Hematopoietic multipotent progenitor cell treated with erythropoietin and hydrocortisone succinate and interleukin-3 and kit ligand, for 15 days (in vitro differentiated cells): ENCODE measurements at regions not wholly inside any gene's neighbourhood (a gene's known extent, or its start where the extent isn't known, plus 50 kb on each side); places are given as distances from the start of the nearest gene placed in this dataset.
"Not testable (repeated sequence)": the region's sequence is repeated elsewhere in the genome, so short reads cannot be mapped to it uniquely, and the experiment has no call there.

ENCODE experiments used
- DNase-seq: peaks from one replicate; pipeline ENCODE4 v3.0.0-alpha.2; 2015; ENCODE audit warnings: low spot score

DNA sequence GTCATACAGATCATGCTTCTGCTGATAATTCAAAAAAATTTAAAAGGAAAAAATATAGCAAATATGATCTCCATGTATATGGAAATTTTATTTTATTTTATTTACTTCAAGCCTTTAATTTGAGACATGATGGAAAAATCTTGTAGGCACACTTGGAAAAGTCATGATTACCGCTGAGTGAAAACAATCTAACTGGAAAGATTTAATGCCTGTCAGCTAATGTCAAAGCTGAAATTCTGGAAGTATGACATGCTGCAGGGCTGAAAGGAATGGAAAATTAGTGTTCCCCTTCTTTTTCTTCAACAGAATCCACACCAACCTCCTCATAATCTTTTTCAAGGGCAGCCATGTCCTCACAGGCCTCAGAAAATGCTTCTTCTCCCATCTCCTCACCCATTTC, 58.2 kb downstream of the RPRM start:
- no peak for DNase-seq

DNA sequence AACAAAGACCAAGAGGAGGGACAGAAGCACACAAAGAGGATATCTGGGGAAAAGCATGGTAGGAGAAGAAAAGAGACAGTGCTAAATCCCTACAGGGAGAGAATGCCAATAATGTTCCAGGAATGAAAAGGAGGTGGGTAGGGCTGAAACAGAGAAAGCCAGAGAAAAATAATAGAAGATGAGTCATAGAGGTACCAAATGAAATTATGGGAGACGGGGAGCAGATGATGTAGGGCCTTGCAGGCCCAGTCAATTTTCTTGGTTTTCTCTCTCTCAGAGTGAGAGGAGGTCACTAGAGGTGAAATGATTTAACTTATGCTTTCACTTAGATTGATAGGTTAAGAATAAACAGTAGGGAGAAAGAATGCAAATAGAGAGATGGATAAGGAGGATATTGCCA, 61.5 kb downstream of the RPRM start:
- DNase-seq = no peak

DNA sequence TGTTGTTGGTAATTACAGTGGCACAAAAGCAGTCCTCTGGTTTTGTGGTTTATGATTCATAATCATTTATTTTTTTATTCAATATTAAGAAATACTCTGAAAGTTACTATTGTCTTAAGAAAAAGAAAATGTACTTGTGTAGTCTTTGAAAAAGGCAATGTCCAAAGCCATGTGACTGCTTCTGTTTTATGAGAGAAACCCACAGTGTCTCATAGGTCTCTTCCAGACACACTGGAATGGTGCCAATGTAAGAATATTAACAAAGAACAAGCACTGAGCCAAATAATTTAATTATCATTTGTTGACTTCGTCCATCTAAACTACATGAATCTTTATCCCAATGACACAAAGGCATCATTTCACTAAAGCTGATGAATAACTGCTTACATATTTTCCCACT, 62.5 kb downstream of the RPRM start:
- no peak for DNase-seq

DNA sequence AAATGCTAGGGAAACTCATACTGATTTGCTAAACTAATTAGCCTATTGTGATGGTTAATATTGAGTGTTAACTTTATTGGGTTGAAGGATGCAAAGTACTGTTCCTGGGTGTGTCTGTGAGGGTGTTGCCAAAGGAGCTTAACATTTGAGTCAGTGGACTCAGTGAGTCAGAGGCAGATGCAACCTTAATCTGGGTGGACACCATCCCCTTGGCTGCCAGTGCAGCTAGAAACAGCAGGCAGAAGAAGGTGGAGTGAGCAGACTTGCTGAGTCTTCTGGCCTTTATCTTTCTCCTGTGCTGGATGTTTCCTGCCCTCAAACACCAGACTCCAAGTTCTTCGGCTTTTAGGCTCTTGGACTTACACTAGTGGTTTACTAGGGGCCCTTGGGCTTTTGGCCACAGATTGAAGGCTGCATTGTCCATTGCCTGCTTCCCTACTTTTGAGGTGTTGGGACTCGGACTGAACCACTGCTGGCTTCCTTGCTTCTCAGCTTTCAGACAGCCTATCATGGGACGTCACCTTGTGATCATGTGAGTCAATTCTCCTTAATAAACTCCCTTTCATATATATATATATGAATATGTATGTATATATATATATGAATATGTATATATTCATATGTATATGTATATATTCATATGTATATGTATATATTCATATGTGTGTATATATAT, 69.7 kb downstream of the RPRM start:
- no peak for DNase-seq

- no peak for DNase-seq
Measured at GRCh38 chr2:153405196-153405595, 73.4 kb downstream of the RPRM start.

DNA sequence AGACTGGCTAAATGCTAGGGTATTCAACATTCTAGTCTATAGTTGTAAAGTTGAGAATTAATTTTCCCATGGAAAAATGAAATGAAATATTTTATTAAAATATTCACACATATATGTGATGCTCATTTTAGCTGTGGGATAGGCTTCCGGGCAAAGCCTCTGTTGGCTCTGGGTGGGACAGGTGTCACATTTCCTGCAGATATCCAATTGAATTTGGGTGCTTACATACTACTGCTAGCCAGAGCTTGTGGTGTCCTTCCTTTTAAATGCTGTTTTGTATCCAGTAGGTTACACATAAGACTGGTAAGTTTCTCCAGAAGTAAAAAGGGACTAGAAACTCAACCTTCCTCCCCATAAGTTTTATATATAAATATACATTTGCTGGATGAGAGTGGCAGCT, 73.8 kb downstream of the RPRM start:
- no peak for DNase-seq

GRCh38 chr2:153403940-153404339, 74.6 kb downstream of the RPRM start:
- DNase-seq = no peak

GRCh38 chr2:153403352-153403751, 75.2 kb downstream of the RPRM start:
- DNase-seq = not testable (repeated sequence)

GRCh38 chr2:153394686-153395085, 83.9 kb downstream of the RPRM start:
- no peak for DNase-seq

DNA sequence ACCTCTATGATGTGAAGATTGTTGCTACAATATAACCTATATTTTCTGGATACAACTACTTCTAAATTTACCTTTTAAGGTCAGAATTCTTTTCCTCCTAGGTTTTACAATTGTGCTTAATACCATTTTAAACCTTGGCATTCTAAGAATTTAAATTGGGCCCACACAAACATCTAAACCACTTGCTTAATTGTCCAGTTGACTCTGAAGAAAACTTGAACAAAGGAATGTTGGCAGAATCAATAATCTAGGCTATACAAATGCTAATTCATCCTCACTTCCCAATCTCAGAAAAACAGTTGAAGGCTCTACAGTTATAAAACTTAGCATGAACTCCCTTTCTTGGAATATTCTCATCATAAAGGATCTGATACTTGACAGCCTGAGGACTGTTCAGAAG, 84.3 kb downstream of the RPRM start:
- DNase-seq = no peak

- no peak for DNase-seq
Measured at GRCh38 chr2:153393518-153393917, 85.0 kb downstream of the RPRM start.

DNA sequence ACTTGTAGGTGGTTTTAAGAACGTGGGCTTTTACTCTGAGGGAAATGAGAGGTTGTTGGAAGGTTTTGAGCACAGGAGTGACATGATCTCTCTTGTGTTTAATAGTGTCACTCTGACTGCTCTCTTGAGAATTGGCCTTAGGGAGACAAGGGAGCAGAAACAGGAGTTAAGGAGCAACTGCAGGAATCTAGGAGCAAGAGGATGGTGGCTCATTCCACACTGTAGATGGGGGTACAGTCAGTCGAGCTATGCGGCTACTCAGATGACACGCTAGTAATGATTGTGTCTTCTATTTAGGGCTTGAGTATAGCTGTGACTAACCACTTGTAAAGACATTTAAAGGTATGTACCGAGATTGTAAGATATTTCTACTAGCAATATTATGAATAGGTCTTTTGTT, 87.4 kb downstream of the RPRM start:
- no peak for DNase-seq

- DNase-seq = no peak
Measured at GRCh38 chr2:153388246-153388645, 90.3 kb downstream of the RPRM start.

DNA sequence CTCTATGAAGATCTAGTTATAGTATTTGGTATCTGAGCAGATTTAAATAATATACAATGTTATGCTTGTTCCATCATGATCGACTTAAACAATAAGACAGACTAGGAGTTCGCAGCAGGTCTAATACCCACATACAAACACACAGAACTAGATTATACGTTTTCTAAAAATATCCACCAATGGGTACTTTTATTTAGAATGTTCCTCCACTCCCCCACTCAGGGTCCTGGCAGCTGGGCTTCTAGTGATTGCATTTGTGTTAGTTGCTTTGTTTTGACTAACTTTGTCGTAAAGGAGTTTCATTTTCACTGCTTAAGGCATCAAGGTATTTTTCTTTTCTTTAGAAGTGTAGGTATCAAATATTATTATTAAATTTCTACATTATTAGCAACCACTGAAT, 91.4 kb downstream of the RPRM start:
- DNase-seq = no peak

GRCh38 chr2:153386481-153386897, 92.1 kb downstream of the RPRM start:
- DNase-seq = no peak

DNA sequence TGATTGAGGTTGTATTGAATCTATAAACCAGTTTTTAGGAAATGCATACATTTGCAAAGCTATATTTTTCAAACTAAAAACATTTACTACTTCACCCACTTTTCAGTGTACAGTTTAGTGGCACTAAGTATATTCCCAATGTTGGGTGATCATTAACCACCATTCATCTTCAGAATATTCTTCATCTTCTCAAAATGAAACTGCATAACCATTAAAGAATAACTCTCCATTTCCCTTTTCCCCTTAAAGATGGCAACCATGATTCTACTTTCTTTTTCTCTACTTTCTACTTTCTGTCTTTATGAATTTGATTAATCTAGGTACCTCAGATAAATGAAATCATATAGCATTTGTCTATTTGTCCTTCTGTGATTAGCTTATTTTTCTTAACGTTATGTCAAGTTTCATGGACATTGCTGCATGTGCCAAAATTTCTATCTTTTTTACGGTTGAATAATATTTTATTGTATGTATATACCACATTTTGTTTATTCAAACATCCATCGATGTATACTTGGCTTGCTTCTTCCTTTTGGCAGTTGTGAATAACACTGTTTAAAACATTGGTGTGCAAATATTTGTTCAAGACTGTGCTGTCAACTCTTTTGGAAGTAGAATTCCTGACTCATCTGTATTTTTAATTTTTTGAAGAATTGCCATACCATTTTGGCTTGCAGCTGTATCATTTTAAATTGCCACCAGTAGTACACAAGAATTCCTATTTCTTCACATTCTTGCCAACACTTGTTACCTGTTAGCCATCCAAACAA, 104.9 kb downstream of the RPRM start:
- DNase-seq = no peak

GRCh38 chr2:153360239-153360638, 118.3 kb downstream of the RPRM start:
- no peak for DNase-seq

DNA sequence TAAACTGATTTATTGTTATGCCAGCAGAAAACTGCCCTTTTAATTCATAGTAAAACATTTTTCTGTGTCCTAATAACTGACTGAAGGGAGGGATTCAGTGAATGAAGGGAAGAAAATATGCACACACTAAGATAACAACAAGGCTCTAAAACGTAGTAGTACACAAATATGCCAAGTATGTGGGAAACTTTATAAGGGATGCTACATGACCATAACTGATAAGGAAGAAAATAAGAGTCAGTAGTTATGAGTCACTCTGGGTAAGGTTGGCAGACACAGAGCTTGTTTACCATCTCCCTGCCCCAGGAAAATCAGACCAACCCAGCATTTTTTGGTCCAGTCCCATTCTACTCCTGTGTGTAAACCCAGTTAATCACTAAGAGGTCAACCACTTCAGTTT, 124.2 kb downstream of the RPRM start:
- no peak for DNase-seq

DNA sequence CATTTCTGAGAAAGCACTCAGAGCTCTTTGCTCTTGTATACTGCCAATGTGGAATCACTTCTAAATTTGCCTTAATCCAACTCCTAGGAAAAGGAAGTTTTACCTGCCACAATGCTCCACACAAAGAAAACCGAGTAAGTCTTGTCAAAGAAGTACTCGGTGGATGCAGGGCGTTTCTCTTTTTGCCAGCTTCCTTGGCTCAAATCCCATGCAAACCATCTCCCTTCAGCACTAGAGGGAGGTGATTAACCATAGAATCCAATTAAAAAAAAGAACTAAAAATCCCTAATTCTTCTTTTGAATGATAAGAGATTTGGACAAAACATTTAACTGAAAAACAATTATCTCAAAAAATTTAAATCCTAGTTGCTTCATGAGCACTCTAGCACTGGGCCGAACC, 129.0 kb downstream of the RPRM start:
- DNase-seq = no peak

DNA sequence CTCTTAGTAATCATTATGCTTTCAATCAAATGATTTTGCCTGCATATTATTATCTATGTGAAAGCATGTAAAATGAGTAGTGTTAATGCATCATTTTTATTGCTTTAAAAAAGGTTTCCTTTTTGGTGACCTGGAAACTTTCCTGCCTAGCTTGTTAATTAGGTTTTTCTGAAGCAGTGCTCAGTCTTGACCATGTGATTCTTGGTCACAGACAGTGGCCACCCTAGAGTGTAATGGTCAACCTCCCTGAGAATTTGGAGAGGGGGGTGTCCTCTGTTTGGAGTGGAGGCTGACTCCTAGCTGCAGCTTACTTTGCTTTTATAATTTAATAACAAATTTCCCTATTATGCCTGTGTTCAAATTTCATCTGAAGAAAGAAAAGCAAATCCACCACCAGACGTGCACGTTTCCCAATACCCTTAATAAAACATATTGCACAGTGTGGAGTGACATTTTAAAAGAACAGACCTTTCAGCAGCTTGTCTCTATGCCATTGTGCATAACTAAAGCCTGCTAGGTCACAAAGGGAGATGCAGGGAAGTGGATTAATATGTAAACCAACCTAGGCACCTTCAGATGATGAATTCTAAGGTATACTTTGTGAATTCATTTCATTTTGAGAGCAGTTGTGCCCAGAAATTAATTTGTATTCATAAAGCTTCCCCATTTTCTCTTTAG, 130.6 kb downstream of the RPRM start:
- DNase-seq = no peak

DNA sequence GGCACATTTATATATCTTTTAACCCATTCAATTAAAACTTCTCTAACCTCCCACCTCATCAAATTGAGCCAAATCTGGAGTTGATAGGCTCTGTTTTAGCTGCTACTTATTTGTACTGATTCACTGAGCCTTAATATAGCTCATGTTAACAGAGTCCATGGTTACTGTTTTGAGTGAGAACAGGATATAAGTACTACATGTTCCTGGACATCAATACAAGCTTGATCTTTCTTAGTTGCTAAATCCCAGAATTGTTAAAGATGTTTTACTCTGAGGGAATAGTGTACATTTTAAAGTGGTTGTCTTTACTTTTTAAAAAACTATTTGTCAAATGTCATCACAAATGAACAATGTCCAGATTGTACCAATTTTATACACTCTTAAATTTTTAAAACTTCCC, 157.7 kb downstream of the RPRM start:
- DNase-seq = no peak

GRCh38 chr2:153311432-153311831, 167.1 kb downstream of the RPRM start:
- no peak for DNase-seq

DNA sequence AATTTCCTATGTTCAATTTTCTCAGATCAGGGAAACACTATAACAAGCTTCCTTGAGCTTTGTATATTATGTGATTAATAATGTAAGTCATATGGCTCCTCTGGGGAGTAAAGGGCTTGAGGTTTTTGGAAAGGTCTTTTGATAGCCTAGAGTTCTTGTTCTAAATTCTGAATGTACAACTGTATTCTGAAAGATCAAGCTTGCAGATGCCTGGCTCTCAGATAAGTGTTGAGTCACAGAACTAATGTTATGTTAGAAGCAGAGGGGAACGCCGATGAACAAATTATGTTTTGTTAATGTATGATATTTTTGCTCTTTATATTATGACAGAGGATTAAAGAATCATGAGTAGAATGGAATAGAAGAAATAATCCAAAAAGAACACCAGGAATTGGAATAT, 170.1 kb downstream of the RPRM start:
- DNase-seq = no peak
